AG10803 (cell line): ENCODE measurements at regions not wholly inside any gene's neighbourhood (a gene's known extent, or its start where the extent isn't known, plus 50 kb on each side); places are given as distances from the start of the nearest gene placed in this dataset.

Source experiments
- DNase-seq: peaks from one replicate; pipeline ENCODE4 v3.0.0; 2010; ENCODE audit warnings: low read depth
- H3K4me3 ChIP-seq: 2 replicates; pipeline ENCODE4 v1.5.1; 2011; ENCODE audit warnings: mild to moderate bottlenecking, low read length, control low read depth
- CTCF ChIP-seq: conservative IDR thresholded peaks from 2 replicates; pipeline ENCODE4 v1.5.1; 2011; ENCODE audit warnings: mild to moderate bottlenecking, low read length, control low read depth, inconsistent platforms

GRCh38 chr3:63762180-63762579 is 56.9 kb upstream of the C3orf49 start:
- H3K4me3 ChIP-seq: no peak overlapping the region
- no peak for TF ChIP-seq CTCF
- peak; percentile 89 for DNase-seq

GRCh38 chr3:63762934-63763550 is 56.1 kb upstream of the C3orf49 start:
- peak overlapping the region; percentile 25 for H3K4me3 ChIP-seq
- DNase-seq: peak; percentile 55
- no peak for TF ChIP-seq CTCF

- H3K4me3 ChIP-seq: no peak overlapping the region
- peak; percentile 14 for DNase-seq
- TF ChIP-seq CTCF: no peak
Observed at GRCh38 chr3:63764511-63764910, 54.6 kb upstream of the C3orf49 start.

GRCh38 chr3:63766261-63766660 is 52.8 kb upstream of the C3orf49 start:
- no peak for DNase-seq
- no peak overlapping the region for H3K4me3 ChIP-seq
- no peak for TF ChIP-seq CTCF

GRCh38 chr3:63768386-63768785 is 50.7 kb upstream of the C3orf49 start:
- no peak for TF ChIP-seq CTCF
- no peak for DNase-seq
- no peak overlapping the region for H3K4me3 ChIP-seq

GRCh38 chr3:63768888-63769287 is 50.2 kb upstream of the C3orf49 start:
- H3K4me3 ChIP-seq: no peak overlapping the region
- no peak for TF ChIP-seq CTCF
- no peak for DNase-seq
